SU-DHL-6 (cell line): ENCODE measurements at regions not wholly inside any gene's neighbourhood (a gene's known extent, or its start where the extent isn't known, plus 50 kb on each side); places are given as distances from the start of the nearest gene placed in this dataset.

ENCODE experiments used
- CTCF ChIP-seq: fragments of 200-600 bp; sonication (generic); IDR thresholded peaks from one replicate; pipeline ENCODE4 v1.5.1; 2017; ENCODE audit warnings: antibody characterized with exemption, mild to moderate bottlenecking, low read length, moderate library complexity; ENCODE audit not compliant: insufficient read depth, poor library complexity, severe bottlenecking
- EZH2phosphoT487 ChIP-seq: fragments of 200-600 bp; sonication (generic), shearing (Covaris generic); conservative IDR thresholded peaks from 2 replicates; pipeline ENCODE4 v1.6.1; 2018; ENCODE audit warnings: mild to moderate bottlenecking, antibody characterized with exemption, low read length, moderate library complexity, mixed read lengths

- TF ChIP-seq CTCF (no peak), EZH2phosphoT487 (no peak)
Observed at GRCh38 chr12:84290168-84290567, 622.4 kb downstream of the SLC6A15 start.
